Gastrocnemius medialis (tissue), 4 donors: ENCODE measurements at regions not wholly inside any gene's neighbourhood (a gene's known extent, or its start where the extent isn't known, plus 50 kb on each side); places are given as distances from the start of the nearest gene placed in this dataset.

Experiments
- POLR2A ChIP-seq, 2 donors: fragments of 450-650 bp; IDR thresholded peaks; one replicate each; pipeline ENCODE4 v1.6.1; 2017; ENCODE audit warnings: antibody characterized with exemption in 2 of 2, mild to moderate bottlenecking in 2 of 2, moderate library complexity in 2 of 2
- TF ChIP-seq, protein P1 (sequence below), 5 experiments: fragments of 450-650 bp in 3 of 5; fragments of 200-600 bp in 2 of 5; sonication (generic) in 2 of 5; IDR thresholded peaks in 4 of 5; conservative IDR thresholded peaks in 1 of 5; 1 replicate in 4 of 5; 2 replicates in 1 of 5; pipeline ENCODE4 v1.5.1; 2016 to 2019; ENCODE audit warnings: antibody characterized with exemption in 5 of 5, mild to moderate bottlenecking in 3 of 5, moderate library complexity in 3 of 5

DNA sequence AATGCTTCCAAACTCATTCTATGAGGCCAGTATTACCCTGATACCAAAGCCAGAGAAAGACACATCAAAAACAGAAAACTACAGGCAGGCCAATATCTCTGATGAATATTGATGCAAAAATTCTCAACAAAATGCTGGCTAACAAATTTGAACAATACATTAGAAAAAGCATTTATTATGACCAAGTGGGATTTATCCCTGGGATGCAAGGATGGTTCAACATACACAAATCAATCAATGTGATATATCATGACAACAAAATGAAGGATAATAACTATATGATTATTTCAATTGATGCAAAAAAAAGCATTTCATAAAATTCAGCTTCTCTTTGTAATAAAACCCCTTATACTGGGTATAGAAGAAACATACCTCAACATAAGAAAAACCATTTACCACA is 550.9 kb downstream of the ADCYAP1 start:
- TF ChIP-seq POLR2A (IDR thresholded peaks at IDR 0.05): no peak
- TF ChIP-seq, protein P1, sequence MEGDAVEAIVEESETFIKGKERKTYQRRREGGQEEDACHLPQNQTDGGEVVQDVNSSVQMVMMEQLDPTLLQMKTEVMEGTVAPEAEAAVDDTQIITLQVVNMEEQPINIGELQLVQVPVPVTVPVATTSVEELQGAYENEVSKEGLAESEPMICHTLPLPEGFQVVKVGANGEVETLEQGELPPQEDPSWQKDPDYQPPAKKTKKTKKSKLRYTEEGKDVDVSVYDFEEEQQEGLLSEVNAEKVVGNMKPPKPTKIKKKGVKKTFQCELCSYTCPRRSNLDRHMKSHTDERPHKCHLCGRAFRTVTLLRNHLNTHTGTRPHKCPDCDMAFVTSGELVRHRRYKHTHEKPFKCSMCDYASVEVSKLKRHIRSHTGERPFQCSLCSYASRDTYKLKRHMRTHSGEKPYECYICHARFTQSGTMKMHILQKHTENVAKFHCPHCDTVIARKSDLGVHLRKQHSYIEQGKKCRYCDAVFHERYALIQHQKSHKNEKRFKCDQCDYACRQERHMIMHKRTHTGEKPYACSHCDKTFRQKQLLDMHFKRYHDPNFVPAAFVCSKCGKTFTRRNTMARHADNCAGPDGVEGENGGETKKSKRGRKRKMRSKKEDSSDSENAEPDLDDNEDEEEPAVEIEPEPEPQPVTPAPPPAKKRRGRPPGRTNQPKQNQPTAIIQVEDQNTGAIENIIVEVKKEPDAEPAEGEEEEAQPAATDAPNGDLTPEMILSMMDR (IDR thresholded peaks at IDR 0.05 in 4 of 5, conservative IDR thresholded peaks at IDR 0.05 in 1 of 5): no peak
